OCI-LY1 (cell line): ENCODE measurements at regions not wholly inside any gene's neighbourhood (a gene's known extent, or its start where the extent isn't known, plus 50 kb on each side); places are given as distances from the start of the nearest gene placed in this dataset.

Experiments
- EZH2 ChIP-seq: fragments of 200-600 bp; sonication (generic), shearing (Covaris generic); IDR thresholded peaks from 2 replicates; pipeline ENCODE4 v1.8.0; 2017; ENCODE audit warnings: borderline replicate concordance, mixed run types, mild to moderate bottlenecking, antibody characterized with exemption, low read length, moderate library complexity, mixed read lengths
- TF ChIP-seq, protein P1 (sequence below): fragments of 200-600 bp; sonication (generic), shearing (Covaris generic); IDR thresholded peaks from 2 replicates; pipeline ENCODE4 v1.5.1; 2017; ENCODE audit warnings: mild to moderate bottlenecking, antibody characterized with exemption, low read length, moderate library complexity, mixed read lengths

DNA sequence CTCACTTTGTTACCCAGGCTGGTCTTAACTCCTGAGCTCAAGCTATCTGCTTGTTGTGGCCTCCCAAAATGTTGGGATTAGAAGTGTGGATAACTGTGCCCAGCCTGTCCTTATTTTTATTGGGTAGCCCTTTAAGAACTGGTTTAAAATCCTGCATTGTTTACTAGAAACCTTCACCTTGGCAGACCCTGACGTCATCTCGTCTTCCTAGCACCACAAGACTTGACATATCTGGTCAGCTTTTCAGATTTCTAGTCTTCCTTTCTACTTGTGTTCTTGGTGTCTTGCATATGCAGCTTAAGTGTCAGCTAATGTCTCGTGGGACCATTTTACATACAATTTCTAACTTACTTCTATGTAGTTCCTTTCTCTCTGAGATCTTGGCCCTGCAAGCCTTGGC is 258.9 kb downstream of the IZUMO3 start:
- TF ChIP-seq EZH2: no peak
- TF ChIP-seq, protein P1, sequence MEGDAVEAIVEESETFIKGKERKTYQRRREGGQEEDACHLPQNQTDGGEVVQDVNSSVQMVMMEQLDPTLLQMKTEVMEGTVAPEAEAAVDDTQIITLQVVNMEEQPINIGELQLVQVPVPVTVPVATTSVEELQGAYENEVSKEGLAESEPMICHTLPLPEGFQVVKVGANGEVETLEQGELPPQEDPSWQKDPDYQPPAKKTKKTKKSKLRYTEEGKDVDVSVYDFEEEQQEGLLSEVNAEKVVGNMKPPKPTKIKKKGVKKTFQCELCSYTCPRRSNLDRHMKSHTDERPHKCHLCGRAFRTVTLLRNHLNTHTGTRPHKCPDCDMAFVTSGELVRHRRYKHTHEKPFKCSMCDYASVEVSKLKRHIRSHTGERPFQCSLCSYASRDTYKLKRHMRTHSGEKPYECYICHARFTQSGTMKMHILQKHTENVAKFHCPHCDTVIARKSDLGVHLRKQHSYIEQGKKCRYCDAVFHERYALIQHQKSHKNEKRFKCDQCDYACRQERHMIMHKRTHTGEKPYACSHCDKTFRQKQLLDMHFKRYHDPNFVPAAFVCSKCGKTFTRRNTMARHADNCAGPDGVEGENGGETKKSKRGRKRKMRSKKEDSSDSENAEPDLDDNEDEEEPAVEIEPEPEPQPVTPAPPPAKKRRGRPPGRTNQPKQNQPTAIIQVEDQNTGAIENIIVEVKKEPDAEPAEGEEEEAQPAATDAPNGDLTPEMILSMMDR: no peak
